ENCODE measurements at regions not wholly inside any gene's neighbourhood (a gene's known extent, or its start where the extent isn't known, plus 50 kb on each side); places are given as distances from the start of the nearest gene placed in this dataset.

- TF ChIP-seq GATA2 (IDR thresholded peaks at IDR 0.05; ENCODE audit: low read depth, low read length) (no peak), GATA3 (IDR thresholded peaks at IDR 0.05; ENCODE audit: low read depth, low read length) (no peak)
These were observed 1037.3 kb downstream of the DIAPH3 start for GRCh38 chr13:59126474-59126873.

All from SH-SY5Y (cell line).